Neuronal stem cell (in vitro differentiated cells): ENCODE measurements at regions not wholly inside any gene's neighbourhood (a gene's known extent, or its start where the extent isn't known, plus 50 kb on each side); places are given as distances from the start of the nearest gene placed in this dataset.

Source experiments
- DNase-seq: peaks from one replicate; pipeline ENCODE4 v3.0.0-alpha.2; 2013; ENCODE audit warnings: low spot score
- H2AFZ ChIP-seq: one replicate; pipeline ENCODE4 v1.6.1; 2013; ENCODE audit warnings: mild to moderate bottlenecking, low read length, inconsistent platforms
- H2AK5ac ChIP-seq: 2 replicates; pipeline ENCODE4 v1.6.1; 2013; ENCODE audit warnings: low read depth, mild to moderate bottlenecking, inconsistent platforms, low read length, moderate library complexity, mixed read lengths
- H2BK120ac ChIP-seq: 2 replicates; pipeline ENCODE4 v1.6.1; 2013; ENCODE audit warnings: low read depth, mild to moderate bottlenecking, inconsistent platforms, low read length, moderate library complexity, mixed read lengths
- H2BK12ac ChIP-seq: one replicate; pipeline ENCODE4 v1.6.1; 2013; ENCODE audit warnings: low read length, inconsistent platforms
- H2BK15ac ChIP-seq: 2 replicates; pipeline ENCODE4 v1.6.1; 2013; ENCODE audit warnings: mild to moderate bottlenecking, low read length, inconsistent platforms, mixed read lengths
- H2BK5ac ChIP-seq: one replicate; pipeline ENCODE4 v1.6.1; 2013; ENCODE audit warnings: inconsistent platforms, mild to moderate bottlenecking, low read length, moderate library complexity
- H3K14ac ChIP-seq: one replicate; pipeline ENCODE4 v1.6.1; 2013; ENCODE audit warnings: low read length, inconsistent platforms
- H3K18ac ChIP-seq: 2 replicates; pipeline ENCODE4 v1.6.1; 2013; ENCODE audit warnings: low read length, inconsistent platforms
- H3K23ac ChIP-seq: 2 replicates; pipeline ENCODE4 v1.6.1; 2013; ENCODE audit warnings: low read depth, mild to moderate bottlenecking, mixed read lengths, low read length, inconsistent platforms; ENCODE audit not compliant: poor library complexity
- H3K27ac ChIP-seq: replicated peaks from 3 replicates; pipeline ENCODE4 v1.5.1; 2013; ENCODE audit warnings: low read length, inconsistent platforms
- H3K27me3 ChIP-seq, 3 experiments: 2 replicates each; pipeline ENCODE4 v1.6.1; 2013; ENCODE audit warnings: low read length in 3 of 3, mild to moderate bottlenecking in 2 of 3, inconsistent platforms in 1 of 3, low read depth in 1 of 3, mixed read lengths in 1 of 3, moderate library complexity in 1 of 3; ENCODE audit not compliant: control insufficient read depth in 3 of 3, insufficient read depth in 3 of 3
- H3K36me3 ChIP-seq, 2 donors: replicated peaks in 1 of 2; 2 replicates each; pipeline ENCODE4 v1.6.1; 2013; ENCODE audit warnings: low read length in 2 of 2; ENCODE audit not compliant: control insufficient read depth in 2 of 2, insufficient read depth in 2 of 2
- H3K4ac ChIP-seq: 2 replicates; pipeline ENCODE4 v1.6.1; 2013; ENCODE audit warnings: inconsistent platforms, mild to moderate bottlenecking, low read length, moderate library complexity
- H3K4me1 ChIP-seq, 2 donors: 1 replicate in 1 of 2; 2 replicates in 1 of 2; pipeline ENCODE4 v1.6.1; 2013; ENCODE audit warnings: low read length in 2 of 2, low read depth in 1 of 2; ENCODE audit not compliant: control insufficient read depth in 2 of 2, insufficient read depth in 1 of 2
- H3K4me2 ChIP-seq: one replicate; pipeline ENCODE4 v1.6.1; 2013; ENCODE audit warnings: mild to moderate bottlenecking, low read length, inconsistent platforms; ENCODE audit not compliant: insufficient read depth, poor library complexity, severe bottlenecking
- H3K4me3 ChIP-seq, 2 donors: 2 replicates each; pipeline ENCODE4 v1.5.1; 2013; ENCODE audit warnings: low read length in 2 of 2, mild to moderate bottlenecking in 2 of 2, inconsistent platforms in 1 of 2, moderate library complexity in 1 of 2
- H3K79me1 ChIP-seq: one replicate; pipeline ENCODE4 v1.6.1; 2013; ENCODE audit warnings: low read depth, mild to moderate bottlenecking, inconsistent platforms, low read length, moderate library complexity
- H3K9ac ChIP-seq: one replicate; pipeline ENCODE4 v1.6.1; 2013; ENCODE audit warnings: mild to moderate bottlenecking, low read depth, low read length, inconsistent platforms; ENCODE audit not compliant: poor library complexity
- H3K9me3 ChIP-seq, 2 donors: replicated peaks in 1 of 2; 2 replicates each; pipeline versions ENCODE3 to v1.6.1; 2013; ENCODE audit warnings: low read length in 2 of 2, mild to moderate bottlenecking in 2 of 2, inconsistent platforms in 1 of 2, low read depth in 1 of 2, mixed read lengths in 1 of 2, moderate library complexity in 1 of 2; ENCODE audit not compliant: control insufficient read depth in 2 of 2, insufficient read depth in 1 of 2
- H4K8ac ChIP-seq: one replicate; pipeline ENCODE4 v1.6.1; 2013; ENCODE audit warnings: low read depth, mild to moderate bottlenecking, inconsistent platforms, low read length, moderate library complexity
- H4K91ac ChIP-seq: one replicate; pipeline ENCODE4 v1.6.1; 2013; ENCODE audit warnings: low read length, low read depth, mild to moderate bottlenecking, inconsistent platforms; ENCODE audit not compliant: poor library complexity
- WGBS, 2 donors: extraction: QIAGEN DNeasy Blood & Tissue Kit; methylation state at CpG; one replicate each; pipeline ENCODE4 v1.1.7; 2013; ENCODE audit warnings: missing lambda C conversion rate in 2 of 2, mixed read lengths in 1 of 2; ENCODE audit not compliant: insufficient read length in 2 of 2, insufficient replicate concordance in 1 of 2; ENCODE audit errors: extremely low coverage in 2 of 2; 5-methylcytosine and 5-hydroxymethylcytosine counted together

DNA sequence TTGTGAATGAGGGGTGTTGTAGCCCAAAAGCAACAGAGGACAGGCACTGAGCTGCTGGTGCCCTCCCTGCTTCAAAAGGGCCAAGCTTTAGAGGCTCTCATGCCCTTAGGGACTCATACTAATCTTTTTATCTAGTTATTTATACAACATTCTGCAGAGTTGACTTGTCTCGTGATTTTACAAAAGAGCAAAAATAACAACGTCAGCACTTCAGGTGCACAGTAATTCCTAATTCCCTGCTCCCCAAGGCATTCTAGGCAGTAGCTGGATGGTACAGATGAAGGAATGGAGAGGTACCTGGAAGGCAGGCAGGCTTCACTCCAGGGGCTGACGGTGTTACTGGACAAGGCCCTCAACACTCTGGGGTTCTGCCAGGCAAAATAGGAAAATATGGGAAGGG lies 406.7 kb upstream of the CCL2 start:
- H3K9me3 ChIP-seq: no peaks in the 10 kb centered on the region
- H3K23ac ChIP-seq: no peak overlapping the region
- no peaks in the 10 kb centered on the region for H3K27me3 ChIP-seq
- no peak for DNase-seq
- no peak overlapping the region for H2BK12ac ChIP-seq
- no peak overlapping the region for H2AFZ ChIP-seq
- H3K79me1 ChIP-seq: no peaks in the 10 kb centered on the region
- H3K36me3 ChIP-seq: no peaks in the 10 kb centered on the region
- no CpG with 5 or more reads among the region's 3 CpGs for WGBS, 2 donors
- no peak overlapping the region for H4K91ac ChIP-seq
- H3K4me3 ChIP-seq: no peak overlapping the region
- no peak overlapping the region for H3K27ac ChIP-seq
- no peak overlapping the region for H3K18ac ChIP-seq
- no peaks in the 10 kb centered on the region for H3K4me1 ChIP-seq
- no peak overlapping the region for H2BK120ac ChIP-seq
- H2AK5ac ChIP-seq: no peak overlapping the region
- no peak overlapping the region for H2BK15ac ChIP-seq
- H3K9ac ChIP-seq: no peak overlapping the region
- H2BK5ac ChIP-seq: no peak overlapping the region
- no peak overlapping the region for H4K8ac ChIP-seq
- H3K14ac ChIP-seq: no peak overlapping the region
- no peak overlapping the region for H3K4ac ChIP-seq
- H3K4me2 ChIP-seq: no peak overlapping the region

DNA sequence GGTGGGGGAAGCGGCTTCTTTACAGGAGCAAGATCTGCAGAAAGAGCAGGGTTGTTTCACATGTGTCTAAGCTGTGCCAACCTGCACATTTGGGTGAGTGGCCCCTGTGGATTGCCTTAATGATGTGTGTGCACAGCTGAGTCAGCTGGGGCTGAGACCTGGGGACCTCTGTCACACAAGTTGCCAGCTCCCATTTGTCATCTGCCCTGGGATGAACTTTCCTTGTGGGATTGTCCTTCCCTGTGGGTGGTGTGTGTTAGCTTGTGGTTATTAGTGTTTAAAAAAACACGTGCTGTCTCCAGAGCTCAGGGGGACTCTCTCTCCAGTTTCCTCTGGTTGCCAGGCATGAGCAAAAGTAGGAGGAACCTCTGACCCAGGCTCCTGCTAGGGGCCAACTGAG lies 400.5 kb upstream of the CCL2 start:
- Histone ChIP-seq H3K27ac (no peak overlapping the region), H4K8ac (no peak overlapping the region), H2BK12ac (no peak overlapping the region), H2AK5ac (no peak overlapping the region), H3K9ac (no peak overlapping the region), H3K9me3 (no peaks in the 10 kb centered on the region), H3K4ac (no peak overlapping the region), H3K36me3 (no peaks in the 10 kb centered on the region), H2BK5ac (no peak overlapping the region), H3K18ac (no peak overlapping the region), H3K4me3 (no peak overlapping the region), H3K79me1 (no peaks in the 10 kb centered on the region), H2AFZ (no peak overlapping the region), H3K4me2 (no peak overlapping the region), H3K27me3 (no peaks in the 10 kb centered on the region), H2BK15ac (no peak overlapping the region), H2BK120ac (no peak overlapping the region), H3K14ac (no peak overlapping the region), H3K23ac (no peak overlapping the region), H4K91ac (no peak overlapping the region), H3K4me1 (peaks cover 0 to 5% of the 10 kb centered on the region in 2 donors)
- no CpG with 5 or more reads among the region's 2 CpGs for WGBS, 2 donors
- no peak for DNase-seq

DNA sequence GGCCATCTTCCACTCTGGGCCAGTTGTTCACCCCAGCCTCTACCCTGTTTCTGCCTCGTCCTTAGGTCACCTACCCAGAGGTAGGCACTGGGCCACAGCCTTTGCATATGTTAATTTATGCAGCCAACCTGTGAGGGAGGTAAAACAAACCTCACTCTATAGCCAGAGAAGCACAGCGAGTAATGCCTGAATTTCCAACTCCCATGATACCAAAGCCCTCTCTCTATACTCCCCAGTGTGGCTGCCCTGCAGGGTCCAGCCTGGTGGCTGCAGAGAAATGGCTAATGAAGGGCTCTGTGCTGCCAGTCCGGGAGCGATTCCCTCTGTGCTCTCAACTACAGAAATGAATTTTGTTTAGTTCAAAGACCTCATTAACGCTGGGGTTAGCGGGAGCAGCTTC lies 397.0 kb upstream of the CCL2 start:
- no peak for DNase-seq
- Histone ChIP-seq H3K18ac (no peak overlapping the region), H2AK5ac (no peak overlapping the region), H2BK120ac (no peak overlapping the region), H3K79me1 (no peaks in the 10 kb centered on the region), H3K4me3 (no peak overlapping the region), H3K27ac (no peak overlapping the region), H3K9me3 (no peaks in the 10 kb centered on the region), H3K9ac (no peak overlapping the region), H2AFZ (no peak overlapping the region), H3K14ac (no peak overlapping the region), H4K8ac (no peak overlapping the region), H3K36me3 (no peaks in the 10 kb centered on the region), H3K4ac (no peak overlapping the region), H3K27me3 (no peaks in the 10 kb centered on the region), H3K23ac (no peak overlapping the region), H4K91ac (no peak overlapping the region), H2BK12ac (no peak overlapping the region), H2BK5ac (no peak overlapping the region), H3K4me2 (no peak overlapping the region), H2BK15ac (no peak overlapping the region), H3K4me1 (peaks cover 0 to 5% of the 10 kb centered on the region in 2 donors)
- WGBS, 2 donors: no CpG with 5 or more reads among the region's 6 CpGs

DNA sequence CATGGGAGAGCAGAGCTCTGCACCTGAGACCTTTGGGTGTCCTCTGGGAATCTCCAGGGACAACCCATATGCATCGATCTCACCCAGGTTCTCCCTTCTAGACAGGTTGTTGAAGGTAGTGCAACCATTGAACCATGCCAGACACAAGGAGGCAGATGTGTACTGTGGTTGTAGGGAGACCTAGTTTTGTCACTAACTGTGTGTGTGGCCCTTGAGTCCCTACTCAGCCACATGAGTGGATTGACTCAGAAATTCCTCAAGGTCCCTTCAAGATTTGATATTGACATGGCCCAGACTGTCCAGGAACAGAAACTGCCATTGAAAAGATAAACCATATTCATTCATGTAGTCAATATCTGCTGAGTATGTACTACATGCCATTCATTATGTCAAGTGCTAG lies 396.4 kb upstream of the CCL2 start:
- WGBS, 2 donors: no CpG with 5 or more reads among the region's 1 CpG
- no peak for DNase-seq

More for the DNA sequence above, 396.4 kb upstream of the CCL2 start:
- Histone ChIP-seq H2BK5ac (no peak overlapping the region), H2BK15ac (no peak overlapping the region), H3K23ac (no peak overlapping the region), H3K27ac (no peak overlapping the region), H3K9ac (no peak overlapping the region), H3K4me2 (no peak overlapping the region), H2BK120ac (no peak overlapping the region), H4K8ac (no peak overlapping the region), H3K9me3 (no peaks in the 10 kb centered on the region), H2BK12ac (no peak overlapping the region), H4K91ac (no peak overlapping the region), H2AK5ac (no peak overlapping the region), H3K4ac (no peak overlapping the region), H3K79me1 (no peaks in the 10 kb centered on the region), H3K4me1 (peaks cover 0 to 5% of the 10 kb centered on the region in 2 donors), H3K4me3 (no peak overlapping the region), H3K14ac (no peak overlapping the region), H3K36me3 (no peaks in the 10 kb centered on the region), H3K27me3 (no peaks in the 10 kb centered on the region), H3K18ac (no peak overlapping the region), H2AFZ (no peak overlapping the region)
